ENCODE measurements at regions not wholly inside any gene's neighbourhood (a gene's known extent, or its start where the extent isn't known, plus 50 kb on each side); places are given as distances from the start of the nearest gene placed in this dataset.

- TF ChIP-seq CTCF (IDR thresholded peaks at IDR 0.05; ENCODE audit: borderline replicate concordance, extremely low read depth, low read length, poor library complexity, severe bottlenecking), result no peak
- no peak for TF ChIP-seq EZH2 (IDR thresholded peaks at IDR 0.05; ENCODE audit: borderline replicate concordance, low read depth, low read length, severe bottlenecking)
These were observed 126.1 kb downstream of the MAP3K21 start for GRCh38 chr1:233453433-233454200.
